ENCODE measurements at regions not wholly inside any gene's neighbourhood (a gene's known extent, or its start where the extent isn't known, plus 50 kb on each side); places are given as distances from the start of the nearest gene placed in this dataset.
"Not testable (repeated sequence)": the region's sequence is repeated elsewhere in the genome, so short reads cannot be mapped to it uniquely, and the experiment has no call there.

- H3K27me3 ChIP-seq (ENCODE audit: low read length): peaks cover 91% of the 10 kb centered on the region
- no TSS peak for BruUV-seq (replicated peaks)
- H3K79me2 ChIP-seq (ENCODE audit: low read length): no peaks in the 10 kb centered on the region
- H3K9me2 ChIP-seq (replicated peaks; ENCODE audit: low read length): no peaks in the 10 kb centered on the region
- no peak overlapping the region for H3K9ac ChIP-seq (ENCODE audit: low read length)
- ChIA-PET CTCF (no interaction called here), POLR2A (ENCODE audit: unreplicated experiment) (no interaction called here)
- H3K9me3 ChIP-seq (ENCODE audit: low read length): no peaks in the 10 kb centered on the region
- intact Hi-C loops (cut with micrococcal nuclease): no loop called here
- TF ChIP-seq EZH2phosphoT487 (IDR thresholded peaks at IDR 0.05; ENCODE audit: borderline replicate concordance, low read length) (no peak), CTCF (conservative IDR thresholded peaks at IDR 0.05; ENCODE audit: low read depth, low read length) (no peak), EZH2 (IDR thresholded peaks at IDR 0.05; ENCODE audit: low read length, unreplicated experiment) (no peak)
- H3K4me2 ChIP-seq (ENCODE audit: low read length): no peak overlapping the region
- ATAC-seq (no peak), DNase-seq (no peak)
- no peaks in the 10 kb centered on the region for H4K20me1 ChIP-seq (ENCODE audit: low read length)
- no peaks in the 10 kb centered on the region for H3F3A ChIP-seq (ENCODE audit: low read length, unreplicated experiment)
- no peak overlapping the region for H3K4me3 ChIP-seq (ENCODE audit: low read length)
- H3K4me1 ChIP-seq (ENCODE audit: insufficient read depth, low read length): no peaks in the 10 kb centered on the region
- no peaks in the 10 kb centered on the region for H3K36me3 ChIP-seq (ENCODE audit: low read depth, low read length)
- H2AFZ ChIP-seq (ENCODE audit: low read length): no peak overlapping the region
- no peak overlapping the region for H3K27ac ChIP-seq (ENCODE audit: low read length)
These were observed 62.7 kb downstream of the RBFOX3 start for GRCh38 chr17:79548116-79548515.

GRCh38 chr17:79547586-79547985 lies 63.3 kb downstream of the RBFOX3 start:
- H3K27me3 ChIP-seq (ENCODE audit: low read length): peaks cover 93% of the 10 kb centered on the region
- no peaks in the 10 kb centered on the region for H3K79me2 ChIP-seq (ENCODE audit: low read length)
- no peak for DNase-seq
- ChIA-PET CTCF (interaction anchor here (0.5 kb wide), 1 partner anchor 1459 kb away, joined by 3 read pairs; no protein-coding TSS in a partner anchor), POLR2A (ENCODE audit: unreplicated experiment) (no interaction called here)
- H3K9ac ChIP-seq (ENCODE audit: low read length): no peak overlapping the region
- intact Hi-C loops (cut with micrococcal nuclease): no loop called here
- H3K27ac ChIP-seq (ENCODE audit: low read length): no peak overlapping the region
- no peak for ATAC-seq
- no peak for TF ChIP-seq CTCF (conservative IDR thresholded peaks at IDR 0.05; ENCODE audit: low read depth, low read length)
- TF ChIP-seq EZH2phosphoT487 (IDR thresholded peaks at IDR 0.05; ENCODE audit: borderline replicate concordance, low read length): no peak
- no peak for TF ChIP-seq EZH2 (IDR thresholded peaks at IDR 0.05; ENCODE audit: low read length, unreplicated experiment)
- H3K9me3 ChIP-seq (ENCODE audit: low read length): no peaks in the 10 kb centered on the region
- no peaks in the 10 kb centered on the region for H3K9me2 ChIP-seq (replicated peaks; ENCODE audit: low read length)
- no peak overlapping the region for H3K4me3 ChIP-seq (ENCODE audit: low read length)
- no peak overlapping the region for H3K4me2 ChIP-seq (ENCODE audit: low read length)
- no TSS peak for BruUV-seq (replicated peaks)
- H3K4me1 ChIP-seq (ENCODE audit: insufficient read depth, low read length): no peaks in the 10 kb centered on the region
- H4K20me1 ChIP-seq (ENCODE audit: low read length): no peaks in the 10 kb centered on the region
- no peaks in the 10 kb centered on the region for H3K36me3 ChIP-seq (ENCODE audit: low read depth, low read length)
- no peaks in the 10 kb centered on the region for H3F3A ChIP-seq (ENCODE audit: low read length, unreplicated experiment)
- H2AFZ ChIP-seq (ENCODE audit: low read length): no peak overlapping the region

- not testable (repeated sequence) for H3K9ac ChIP-seq (ENCODE audit: low read length)
These were observed 63.7 kb downstream of the RBFOX3 start for GRCh38 chr17:79547171-79547570.

More at GRCh38 chr17:79547171-79547570, 63.7 kb downstream of the RBFOX3 start:
- H3K27ac ChIP-seq (ENCODE audit: low read length); intact Hi-C loops (cut with micrococcal nuclease); H3K4me3 ChIP-seq (ENCODE audit: low read length); DNase-seq; H3K79me2 ChIP-seq (ENCODE audit: low read length); H3K4me1 ChIP-seq (ENCODE audit: insufficient read depth, low read length); BruUV-seq (replicated peaks); POLR2A ChIA-PET (ENCODE audit: unreplicated experiment); H3K4me2 ChIP-seq (ENCODE audit: low read length); ATAC-seq; H3K9me3 ChIP-seq (ENCODE audit: low read length); H4K20me1 ChIP-seq (ENCODE audit: low read length); H3F3A ChIP-seq (ENCODE audit: low read length, unreplicated experiment); H3K9me2 ChIP-seq (replicated peaks; ENCODE audit: low read length); H3K36me3 ChIP-seq (ENCODE audit: low read depth, low read length); H2AFZ ChIP-seq (ENCODE audit: low read length): not testable (repeated sequence)
- CTCF ChIA-PET: interaction anchor here (0.5 kb wide), 1 partner anchor 1459 kb away, joined by 3 read pairs; no protein-coding TSS in a partner anchor
- peaks cover 94% of the 10 kb centered on the region for H3K27me3 ChIP-seq (ENCODE audit: low read length)
